ENCODE measurements at regions not wholly inside any gene's neighbourhood (a gene's known extent, or its start where the extent isn't known, plus 50 kb on each side); places are given as distances from the start of the nearest gene placed in this dataset.

DNA sequence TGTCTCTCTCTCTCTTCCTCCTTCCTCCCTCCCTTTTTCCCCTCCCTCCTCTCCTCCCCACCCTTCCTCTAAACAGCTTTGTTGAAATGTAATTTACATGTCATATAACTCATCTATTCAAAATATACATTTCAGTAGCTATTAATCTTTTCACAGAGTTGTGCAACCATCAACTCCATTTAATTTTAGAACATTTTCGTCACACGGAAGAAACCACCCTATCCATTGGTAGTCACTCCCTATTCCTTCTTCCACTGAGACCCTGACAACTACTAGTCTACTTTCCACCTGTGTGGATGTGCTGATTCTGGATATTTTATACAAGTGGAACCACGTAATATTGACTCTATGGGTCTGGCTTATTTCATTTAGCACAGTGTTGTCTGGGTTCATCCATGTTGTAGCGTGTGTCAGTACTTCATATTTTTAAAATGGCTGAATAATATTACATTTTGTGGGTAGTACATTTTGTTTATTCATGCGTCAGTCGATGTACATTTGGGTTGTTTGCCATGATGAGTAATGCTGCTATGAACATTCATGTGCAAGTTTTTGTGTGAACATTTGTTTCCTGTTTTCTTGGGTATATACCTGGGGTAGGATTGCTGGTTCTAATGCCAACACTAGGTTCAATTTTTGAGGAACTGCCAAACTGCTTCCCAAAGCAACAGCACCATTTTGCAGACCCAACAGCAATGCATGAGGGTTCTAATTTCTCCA lies 100.1 kb upstream of the GCFC2 start:
- TF ChIP-seq, protein P1, sequence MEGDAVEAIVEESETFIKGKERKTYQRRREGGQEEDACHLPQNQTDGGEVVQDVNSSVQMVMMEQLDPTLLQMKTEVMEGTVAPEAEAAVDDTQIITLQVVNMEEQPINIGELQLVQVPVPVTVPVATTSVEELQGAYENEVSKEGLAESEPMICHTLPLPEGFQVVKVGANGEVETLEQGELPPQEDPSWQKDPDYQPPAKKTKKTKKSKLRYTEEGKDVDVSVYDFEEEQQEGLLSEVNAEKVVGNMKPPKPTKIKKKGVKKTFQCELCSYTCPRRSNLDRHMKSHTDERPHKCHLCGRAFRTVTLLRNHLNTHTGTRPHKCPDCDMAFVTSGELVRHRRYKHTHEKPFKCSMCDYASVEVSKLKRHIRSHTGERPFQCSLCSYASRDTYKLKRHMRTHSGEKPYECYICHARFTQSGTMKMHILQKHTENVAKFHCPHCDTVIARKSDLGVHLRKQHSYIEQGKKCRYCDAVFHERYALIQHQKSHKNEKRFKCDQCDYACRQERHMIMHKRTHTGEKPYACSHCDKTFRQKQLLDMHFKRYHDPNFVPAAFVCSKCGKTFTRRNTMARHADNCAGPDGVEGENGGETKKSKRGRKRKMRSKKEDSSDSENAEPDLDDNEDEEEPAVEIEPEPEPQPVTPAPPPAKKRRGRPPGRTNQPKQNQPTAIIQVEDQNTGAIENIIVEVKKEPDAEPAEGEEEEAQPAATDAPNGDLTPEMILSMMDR (IDR thresholded peaks at IDR 0.05), result no peak
- TF ChIP-seq POLR2A (IDR thresholded peaks at IDR 0.05), result no peak
- Histone ChIP-seq H3K9me3 (no peaks in the 10 kb centered on the region), H3K27me3 (no peaks in the 10 kb centered on the region), H3K27ac (no peak overlapping the region), H3K4me3 (no peak overlapping the region), H3K4me1 (no peaks in the 10 kb centered on the region), H3K36me3 (no peaks in the 10 kb centered on the region)
- intact Hi-C loops (cut with DNase I; ENCODE audit: low total_unique reads), result no loop called here
- DNase-seq, result no peak

DNA sequence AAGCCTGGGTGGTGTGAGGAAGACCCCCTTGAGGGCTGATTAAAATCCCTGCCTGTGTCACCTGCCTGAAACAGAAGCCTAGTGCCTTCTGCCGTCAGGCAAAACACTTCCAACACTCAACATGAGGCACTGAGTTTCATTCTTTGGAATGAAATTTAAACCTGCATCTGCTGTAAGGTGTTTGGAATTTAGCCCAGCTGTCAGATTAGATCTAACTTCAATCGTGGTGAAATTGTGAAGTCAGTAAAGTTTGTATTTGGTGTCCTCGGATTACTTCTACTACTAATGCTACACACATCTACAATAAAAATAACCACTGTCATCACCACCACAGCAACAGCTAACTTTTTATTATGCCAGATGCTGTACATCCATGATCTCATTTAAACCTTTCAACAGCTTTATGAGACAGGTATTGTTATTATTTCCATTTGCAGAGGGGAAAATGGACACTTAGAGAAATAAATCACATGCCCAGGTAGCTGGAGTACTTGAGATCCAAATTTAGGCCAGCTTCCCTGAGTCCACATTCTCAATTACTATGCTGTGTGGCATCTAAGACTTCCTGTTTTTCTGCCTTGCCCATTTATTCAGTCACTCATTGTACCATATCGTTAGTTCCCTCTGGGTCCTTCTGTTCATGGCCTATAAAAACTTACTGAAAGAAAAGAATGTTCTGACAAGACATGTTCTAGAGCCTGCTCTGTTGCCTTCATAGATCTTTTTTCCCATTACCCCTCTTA lies 98.2 kb upstream of the GCFC2 start:
- TF ChIP-seq, protein P1 (IDR thresholded peaks at IDR 0.05), result no peak
- no peak for TF ChIP-seq POLR2A (IDR thresholded peaks at IDR 0.05)
- no peak for DNase-seq

DNA sequence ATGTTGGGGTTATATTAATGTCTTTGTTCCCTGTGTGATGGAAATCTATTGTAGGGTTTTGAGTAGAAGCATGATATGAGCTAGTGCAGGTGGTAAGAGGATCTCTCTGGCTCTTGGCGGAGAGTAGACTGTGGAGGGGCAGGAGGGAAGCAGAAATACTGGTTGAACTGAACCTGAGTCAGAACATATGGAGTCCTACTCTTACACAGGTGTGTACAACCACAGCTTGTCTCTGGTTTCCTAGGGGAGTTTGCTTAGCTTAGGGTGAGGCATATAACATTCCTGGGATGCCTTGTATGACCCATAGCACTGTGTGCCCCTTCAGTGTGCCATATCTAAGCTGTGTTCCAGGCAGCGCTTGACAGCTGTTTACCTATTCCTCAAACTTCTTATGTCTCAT lies 97.3 kb upstream of the GCFC2 start:
- no peak for DNase-seq
- no peaks in the 10 kb centered on the region for H3K4me1 ChIP-seq
- TF ChIP-seq POLR2A (IDR thresholded peaks at IDR 0.05), result no peak
- TF ChIP-seq, protein P1 (IDR thresholded peaks at IDR 0.05), result no peak
- no peaks in the 10 kb centered on the region for H3K36me3 ChIP-seq
- intact Hi-C loops (cut with DNase I; ENCODE audit: low total_unique reads), result no loop called here
- no peak overlapping the region for H3K4me3 ChIP-seq
- H3K9me3 ChIP-seq, result no peaks in the 10 kb centered on the region
- no peaks in the 10 kb centered on the region for H3K27me3 ChIP-seq
- H3K27ac ChIP-seq, result no peak overlapping the region

More for the DNA sequence above, 98.2 kb upstream of the GCFC2 start:
- H3K27ac ChIP-seq, result no peak overlapping the region
- no peaks in the 10 kb centered on the region for H3K4me1 ChIP-seq
- H3K27me3 ChIP-seq, result no peaks in the 10 kb centered on the region
- no peaks in the 10 kb centered on the region for H3K9me3 ChIP-seq
- no peaks in the 10 kb centered on the region for H3K36me3 ChIP-seq
- intact Hi-C loops (cut with DNase I; ENCODE audit: low total_unique reads), result no loop called here
- H3K4me3 ChIP-seq, result no peak overlapping the region

GRCh38 chr2:75801234-75801982 lies 90.7 kb upstream of the GCFC2 start:
- no peak overlapping the region for H3K27ac ChIP-seq
- TF ChIP-seq POLR2A (IDR thresholded peaks at IDR 0.05), result no peak
- TF ChIP-seq, protein P1 (IDR thresholded peaks at IDR 0.05), result no peak
- no peaks in the 10 kb centered on the region for H3K27me3 ChIP-seq
- no peaks in the 10 kb centered on the region for H3K36me3 ChIP-seq
- no peak overlapping the region for H3K4me3 ChIP-seq
- intact Hi-C loops (cut with DNase I; ENCODE audit: low total_unique reads), result no loop called here
- no peak for DNase-seq
- no peaks in the 10 kb centered on the region for H3K9me3 ChIP-seq
- H3K4me1 ChIP-seq, result no peaks in the 10 kb centered on the region

DNA sequence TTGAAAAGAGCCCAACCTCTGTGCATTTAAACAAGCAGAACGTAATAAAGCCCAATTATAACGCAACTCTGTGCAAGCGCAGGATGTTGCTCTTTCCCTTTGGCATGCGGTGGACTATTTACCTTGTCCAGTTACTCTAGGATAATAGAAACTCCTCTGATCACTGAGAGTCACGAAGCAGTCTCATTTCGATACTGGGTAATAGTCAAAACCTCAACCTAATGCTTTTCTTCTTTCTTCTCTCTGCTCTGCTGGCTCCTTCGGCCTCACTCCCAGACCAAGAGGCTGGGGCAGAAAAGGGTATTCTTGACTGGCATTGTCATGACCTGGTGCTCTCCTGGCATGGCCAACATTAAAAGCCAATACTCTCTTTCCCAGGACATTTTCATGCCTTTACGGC lies 89.7 kb upstream of the GCFC2 start:
- DNase-seq, result no peak
- H3K27ac ChIP-seq, result no peak overlapping the region
- H3K4me3 ChIP-seq, result no peak overlapping the region
- no peaks in the 10 kb centered on the region for H3K9me3 ChIP-seq
- intact Hi-C loops (cut with DNase I; ENCODE audit: low total_unique reads), result no loop called here
- H3K27me3 ChIP-seq, result no peaks in the 10 kb centered on the region
- H3K4me1 ChIP-seq, result no peaks in the 10 kb centered on the region
- no peaks in the 10 kb centered on the region for H3K36me3 ChIP-seq
- no peak for TF ChIP-seq POLR2A (IDR thresholded peaks at IDR 0.05)
- TF ChIP-seq, protein P1 (IDR thresholded peaks at IDR 0.05), result no peak

Data from uterus (tissue), 3 donors.